Glomerular endothelial cell (primary cell): ENCODE measurements at regions not wholly inside any gene's neighbourhood (a gene's known extent, or its start where the extent isn't known, plus 50 kb on each side); places are given as distances from the start of the nearest gene placed in this dataset.

ENCODE experiments used
- DNase-seq: peaks from one replicate; pipeline ENCODE4 v3.0.0-alpha.2; 2011; ENCODE audit warnings: low read depth, low spot score; ENCODE audit errors: extremely low read depth

GRCh38 chr6:166052837-166053236, 114.8 kb downstream of the TBXT start:
- no peak for DNase-seq

- no peak for DNase-seq
Observed at GRCh38 chr6:166050559-166050958, 117.1 kb downstream of the TBXT start.

- no peak for DNase-seq
Observed at GRCh38 chr6:166046982-166047381, 120.7 kb downstream of the TBXT start.

GRCh38 chr6:166046226-166046625, 121.4 kb downstream of the TBXT start:
- peak; percentile 34 for DNase-seq

- DNase-seq = no peak
Observed at GRCh38 chr6:166045860-166046200, 121.8 kb downstream of the TBXT start.

- DNase-seq = no peak
Observed at GRCh38 chr6:166045173-166045859, 122.3 kb downstream of the TBXT start.

GRCh38 chr6:166041277-166041676, 126.4 kb downstream of the TBXT start:
- DNase-seq = no peak

- DNase-seq = no peak
Observed at GRCh38 chr6:166040292-166040691, 127.4 kb downstream of the TBXT start.

- no peak for DNase-seq
Observed at GRCh38 chr6:166036316-166037095, 131.1 kb downstream of the TBXT start.

GRCh38 chr6:166032366-166033200, 135.1 kb downstream of the TBXT start:
- no peak for DNase-seq

GRCh38 chr6:166031275-166031674, 136.4 kb downstream of the TBXT start:
- no peak for DNase-seq

GRCh38 chr6:166029506-166029905, 138.1 kb downstream of the TBXT start:
- DNase-seq = no peak

GRCh38 chr6:166027761-166028160, 139.9 kb downstream of the TBXT start:
- no peak for DNase-seq

GRCh38 chr6:166026586-166027126, 141.0 kb downstream of the TBXT start:
- DNase-seq = no peak

GRCh38 chr6:166025149-166025898, 142.3 kb downstream of the TBXT start:
- no peak for DNase-seq

- DNase-seq = no peak
Observed at GRCh38 chr6:166024252-166024651, 143.4 kb downstream of the TBXT start.

- DNase-seq = no peak
Observed at GRCh38 chr6:166023273-166023989, 144.2 kb downstream of the TBXT start.

GRCh38 chr6:166021429-166021828, 146.2 kb downstream of the TBXT start:
- no peak for DNase-seq

GRCh38 chr6:166019214-166019613, 148.4 kb downstream of the TBXT start:
- DNase-seq = no peak
